ENCODE measurements at regions not wholly inside any gene's neighbourhood (a gene's known extent, or its start where the extent isn't known, plus 50 kb on each side); places are given as distances from the start of the nearest gene placed in this dataset.

GRCh38 chr17:77697480-77698400, 260.8 kb upstream of the TNRC6C start:
- TF ChIP-seq TAF1 (IDR thresholded peaks at IDR 0.05; ENCODE audit: borderline replicate concordance, insufficient read depth, low read length) (no peak), SIN3A (IDR thresholded peaks at IDR 0.05; ENCODE audit: borderline replicate concordance, insufficient read depth, low read length) (no peak), POLR2AphosphoS5 (IDR thresholded peaks at IDR 0.05; ENCODE audit: low read depth, low read length) (no peak), REST (IDR thresholded peaks at IDR 0.05; ENCODE audit: insufficient read depth in 1 of 2, low read depth in 2 of 2, low read length in 2 of 2) (no peak), FOXP2 (optimal IDR thresholded peaks at IDR 0.05; ENCODE audit: borderline replicate concordance, extremely low read depth, extremely low read length, insufficient read depth) (no peak)

- no peak for TF ChIP-seq SIN3A (IDR thresholded peaks at IDR 0.05; ENCODE audit: borderline replicate concordance, insufficient read depth, low read length)
- TF ChIP-seq FOXP2 (optimal IDR thresholded peaks at IDR 0.05; ENCODE audit: borderline replicate concordance, extremely low read depth, extremely low read length, insufficient read depth) = no peak
- TF ChIP-seq POLR2AphosphoS5 (IDR thresholded peaks at IDR 0.05; ENCODE audit: low read depth, low read length) = no peak
- TF ChIP-seq TAF1 (IDR thresholded peaks at IDR 0.05; ENCODE audit: borderline replicate concordance, insufficient read depth, low read length) = no peak
- no peak for TF ChIP-seq REST (IDR thresholded peaks at IDR 0.05; ENCODE audit: insufficient read depth in 1 of 2, low read depth in 2 of 2, low read length in 2 of 2)
Observed at GRCh38 chr17:77698903-77699623, 259.4 kb upstream of the TNRC6C start.

GRCh38 chr17:77700165-77700881, 258.2 kb upstream of the TNRC6C start:
- TF ChIP-seq POLR2AphosphoS5 (IDR thresholded peaks at IDR 0.05; ENCODE audit: low read depth, low read length) (no peak), REST (IDR thresholded peaks at IDR 0.05; ENCODE audit: insufficient read depth in 1 of 2, low read depth in 2 of 2, low read length in 2 of 2) (no peak), TAF1 (IDR thresholded peaks at IDR 0.05; ENCODE audit: borderline replicate concordance, insufficient read depth, low read length) (no peak), SIN3A (IDR thresholded peaks at IDR 0.05; ENCODE audit: borderline replicate concordance, insufficient read depth, low read length) (no peak), FOXP2 (optimal IDR thresholded peaks at IDR 0.05; ENCODE audit: borderline replicate concordance, extremely low read depth, extremely low read length, insufficient read depth) (no peak)

- no peak for TF ChIP-seq REST (IDR thresholded peaks at IDR 0.05; ENCODE audit: insufficient read depth in 1 of 2, low read depth in 2 of 2, low read length in 2 of 2)
- TF ChIP-seq FOXP2 (optimal IDR thresholded peaks at IDR 0.05; ENCODE audit: borderline replicate concordance, extremely low read depth, extremely low read length, insufficient read depth) = no peak
- TF ChIP-seq POLR2AphosphoS5 (IDR thresholded peaks at IDR 0.05; ENCODE audit: low read depth, low read length) = no peak
- TF ChIP-seq SIN3A (IDR thresholded peaks at IDR 0.05; ENCODE audit: borderline replicate concordance, insufficient read depth, low read length) = no peak
Observed at GRCh38 chr17:77701996-77702395, 256.5 kb upstream of the TNRC6C start.

Data from PFSK-1 (cell line).